Left renal pelvis (tissue), 4 donors: ENCODE measurements at regions not wholly inside any gene's neighbourhood (a gene's known extent, or its start where the extent isn't known, plus 50 kb on each side); places are given as distances from the start of the nearest gene placed in this dataset.
A peak's percentile ranks its signal among the peaks of the same experiment; 100 is the strongest.
"Not testable (repeated sequence)": the region's sequence is repeated elsewhere in the genome, so short reads cannot be mapped to it uniquely, and the experiment has no call there.

Experiments used
- DNase-seq, 4 donors: peaks; one replicate each; pipeline ENCODE4 v3.0.0-alpha.2; 2013; ENCODE audit warnings: low read depth in 4 of 4, low spot score in 3 of 4

DNA sequence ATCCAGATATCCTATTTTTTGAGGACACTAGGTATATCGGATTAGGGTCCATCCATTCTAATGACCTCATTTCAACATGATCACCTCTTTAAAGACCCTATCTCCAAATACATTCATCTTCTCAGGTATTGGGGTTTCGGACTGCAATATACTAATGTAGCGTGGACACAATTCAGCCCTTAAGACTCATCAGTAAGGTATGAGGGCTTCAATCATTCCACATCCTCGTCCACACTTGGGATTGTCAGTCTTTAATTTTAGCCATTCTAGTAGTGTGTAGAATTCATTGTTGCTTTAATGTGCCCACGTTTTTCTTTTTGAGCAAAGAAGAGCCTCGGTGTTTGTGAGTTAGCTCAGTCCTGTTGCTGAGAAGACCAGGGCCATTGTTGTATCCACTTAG, 177.0 kb upstream of the TBX3 start:
- no peak for DNase-seq

DNA sequence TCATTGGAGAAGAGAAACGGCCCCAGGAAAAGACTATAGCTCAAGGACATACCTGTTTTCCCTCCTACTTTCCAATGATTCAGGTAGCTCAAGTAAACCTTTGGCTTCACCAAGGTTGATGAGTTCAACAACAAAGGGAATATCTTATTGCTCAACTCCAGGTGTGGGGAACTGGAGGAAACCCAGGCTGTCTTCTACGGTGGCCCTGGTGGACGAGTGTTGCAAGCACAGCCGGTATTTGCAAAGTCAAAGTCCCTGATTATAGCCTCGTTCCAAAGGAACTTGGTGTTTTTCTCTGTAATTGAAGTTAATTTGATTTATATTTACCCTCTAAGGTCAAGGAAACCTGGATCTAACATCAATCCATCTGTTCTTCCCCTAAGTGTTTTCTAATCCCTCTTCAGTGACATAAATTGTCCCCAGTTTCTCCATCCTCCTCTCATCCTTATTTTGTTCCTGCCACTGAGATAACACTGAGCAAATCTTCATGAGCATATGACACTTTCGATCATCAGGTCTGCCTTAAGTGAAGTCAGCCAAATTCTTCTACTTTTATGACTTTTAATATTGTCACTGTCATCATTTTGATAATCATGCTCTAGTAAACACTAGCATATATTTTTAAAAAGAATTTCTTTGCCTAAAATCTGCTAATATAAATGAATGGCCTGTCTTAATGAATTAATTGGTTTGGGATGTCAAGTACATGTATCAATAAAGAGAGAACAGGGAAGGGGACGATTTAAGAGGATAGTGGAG, 174.6 kb upstream of the TBX3 start:
- DNase-seq = no peak

DNA sequence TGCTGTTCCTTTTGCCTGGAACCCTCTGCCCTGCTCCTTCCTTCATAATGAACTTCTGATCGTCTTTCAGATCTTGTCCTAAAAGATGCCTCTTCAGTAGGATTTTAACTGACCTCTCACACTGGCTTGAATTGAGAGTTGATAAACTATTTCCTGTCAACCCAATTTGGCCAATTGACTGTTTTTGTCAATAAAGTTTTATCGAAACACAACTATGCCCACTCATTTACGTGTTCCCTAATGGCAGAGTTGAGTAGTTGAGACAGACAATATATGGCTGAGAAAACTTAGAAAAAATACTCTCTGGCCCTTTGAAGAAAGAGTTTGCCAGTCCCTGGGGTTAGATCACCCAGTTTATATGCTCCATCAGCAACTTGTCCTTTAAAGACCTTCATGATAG, 171.7 kb upstream of the TBX3 start:
- no peak for DNase-seq

DNA sequence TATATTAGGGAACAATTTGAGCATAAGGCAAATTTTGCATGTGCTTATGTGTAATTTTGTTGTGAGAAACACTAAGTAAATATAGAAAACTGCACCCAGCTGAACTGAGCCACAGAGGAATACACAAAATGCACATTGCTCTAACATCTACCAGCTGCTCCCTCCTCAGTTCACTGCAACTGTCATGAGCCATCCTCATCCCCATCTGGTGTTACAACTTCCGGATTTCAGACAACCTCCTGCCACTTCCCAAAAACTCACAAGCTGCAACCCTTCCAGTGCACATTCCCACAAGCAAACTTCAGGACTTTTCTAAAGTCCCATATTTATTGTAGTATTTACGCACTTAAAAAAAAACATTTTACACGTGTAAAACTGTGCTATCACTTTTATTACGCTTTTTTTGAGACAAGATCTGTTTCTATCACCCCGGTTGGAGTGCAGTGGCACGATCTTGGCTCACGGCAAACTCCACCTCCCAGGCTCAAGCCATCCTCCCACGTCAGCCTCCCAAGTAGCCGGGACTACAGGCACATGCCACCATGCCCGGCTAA, 169.1 kb upstream of the TBX3 start:
- peak; percentile 40 to 54 (median 50) for DNase-seq

DNA sequence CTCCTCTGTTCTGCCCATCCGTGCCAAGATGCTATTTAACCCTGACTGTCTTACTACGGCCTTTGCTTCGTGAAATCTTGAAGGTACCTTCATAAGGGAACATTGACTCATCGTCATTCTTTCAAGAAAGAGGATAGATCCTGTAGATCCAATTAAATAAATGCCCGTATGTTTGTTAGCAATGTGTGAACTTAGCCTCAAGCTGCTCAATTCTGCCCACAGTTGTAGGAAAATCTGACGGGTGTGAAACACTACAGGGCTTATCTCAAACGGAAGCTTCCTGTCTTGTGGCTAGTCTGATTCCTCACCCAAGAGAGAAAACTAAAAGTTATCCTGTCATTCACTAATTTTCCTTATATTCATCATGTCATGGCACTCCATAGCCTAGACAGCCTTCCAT, 168.0 kb upstream of the TBX3 start:
- no peak for DNase-seq

DNA sequence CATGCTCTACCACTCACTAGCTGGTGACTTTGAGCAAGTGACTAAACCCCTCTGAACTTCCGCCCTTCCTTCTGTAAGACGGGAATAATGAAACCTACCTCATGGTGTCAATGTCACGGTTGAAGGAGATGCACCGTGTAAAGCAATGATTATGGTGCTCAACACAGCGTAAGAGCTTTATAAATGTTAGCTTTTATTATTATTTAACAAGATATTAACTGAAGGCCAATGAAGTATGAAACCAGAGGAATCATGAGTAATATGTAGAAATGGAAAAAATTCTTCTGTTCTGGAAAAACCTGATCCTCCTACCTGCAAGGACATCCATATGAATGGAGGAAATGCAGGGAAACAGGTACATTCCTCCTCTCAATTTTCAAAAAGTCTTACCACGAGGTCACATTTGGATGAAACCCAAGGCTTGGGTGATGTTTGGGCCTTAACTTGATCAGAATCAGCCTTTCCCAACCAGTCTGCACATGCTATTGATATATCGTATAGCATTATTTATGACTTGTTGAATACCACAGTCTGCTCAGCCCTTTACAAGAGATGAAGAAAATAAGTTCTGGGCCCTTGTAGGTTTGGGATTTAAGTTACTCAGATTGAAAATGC, 166.8 kb upstream of the TBX3 start:
- DNase-seq = no peak

DNA sequence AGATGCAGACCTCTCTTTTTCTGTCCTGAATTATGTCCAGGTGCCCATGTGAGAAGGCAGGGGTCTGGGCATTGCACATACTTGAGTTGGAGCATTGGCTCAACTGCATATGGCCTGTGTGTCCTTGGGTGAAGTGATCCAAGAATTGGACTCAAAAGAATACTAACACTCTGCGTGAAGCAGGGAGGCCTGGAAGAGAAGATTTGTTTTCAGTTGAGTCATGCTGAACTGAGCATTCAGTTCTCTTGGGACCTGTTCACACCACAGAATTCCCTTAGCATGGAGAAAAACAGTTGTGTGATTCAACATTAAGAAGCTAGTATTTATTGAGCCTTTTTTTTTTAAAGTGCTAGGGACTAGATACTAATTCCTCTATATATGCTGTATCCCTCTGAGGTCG, 164.7 kb upstream of the TBX3 start:
- no peak for DNase-seq

DNA sequence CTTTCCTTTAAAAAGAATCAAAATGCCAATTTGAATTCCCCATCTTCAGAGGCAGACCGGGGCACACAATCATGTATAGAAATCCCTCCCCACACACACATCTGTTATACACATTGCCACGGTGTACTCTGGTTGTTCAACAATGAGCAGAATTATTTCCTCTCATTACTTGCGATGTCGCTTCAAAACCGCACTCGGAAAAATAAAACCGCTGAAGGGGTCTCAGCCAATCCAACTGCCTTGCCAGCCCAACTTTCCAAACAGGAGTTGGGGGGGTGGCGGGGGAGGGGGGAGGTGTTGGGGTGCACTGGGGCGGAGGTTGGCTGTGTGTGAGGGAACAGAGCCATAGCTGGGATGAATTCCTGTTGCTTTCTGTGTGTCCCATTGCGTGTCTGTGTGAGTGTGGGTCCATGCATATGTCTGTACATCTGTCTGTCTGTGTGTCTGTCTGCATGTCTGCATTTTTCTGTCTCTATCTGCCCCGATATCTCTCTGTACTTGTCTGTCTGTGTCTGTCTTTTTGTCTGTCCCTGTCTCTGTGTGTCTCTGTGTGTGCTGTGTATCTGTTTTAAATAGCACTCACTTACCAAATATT, 163.6 kb upstream of the TBX3 start:
- DNase-seq = no peak

DNA sequence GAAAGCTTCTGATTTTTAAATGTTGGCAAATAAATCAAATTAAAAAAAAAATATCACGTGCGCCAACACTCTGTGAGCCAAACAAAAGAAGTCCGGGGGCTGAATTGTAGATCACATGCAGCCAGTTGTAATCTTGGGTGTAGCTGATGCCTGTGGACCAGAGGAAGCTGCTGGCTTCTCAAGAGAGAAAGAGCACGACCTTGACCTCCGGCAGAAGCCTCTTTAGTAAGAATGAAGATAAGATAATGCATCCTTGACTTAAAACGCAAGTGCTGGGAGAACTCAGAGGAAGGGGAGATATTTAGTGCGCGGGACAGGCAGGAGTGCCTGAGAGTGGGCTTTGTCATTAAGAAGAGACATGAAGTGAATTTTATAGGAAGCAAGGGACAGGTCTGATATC, 162.8 kb upstream of the TBX3 start:
- DNase-seq = no peak

DNA sequence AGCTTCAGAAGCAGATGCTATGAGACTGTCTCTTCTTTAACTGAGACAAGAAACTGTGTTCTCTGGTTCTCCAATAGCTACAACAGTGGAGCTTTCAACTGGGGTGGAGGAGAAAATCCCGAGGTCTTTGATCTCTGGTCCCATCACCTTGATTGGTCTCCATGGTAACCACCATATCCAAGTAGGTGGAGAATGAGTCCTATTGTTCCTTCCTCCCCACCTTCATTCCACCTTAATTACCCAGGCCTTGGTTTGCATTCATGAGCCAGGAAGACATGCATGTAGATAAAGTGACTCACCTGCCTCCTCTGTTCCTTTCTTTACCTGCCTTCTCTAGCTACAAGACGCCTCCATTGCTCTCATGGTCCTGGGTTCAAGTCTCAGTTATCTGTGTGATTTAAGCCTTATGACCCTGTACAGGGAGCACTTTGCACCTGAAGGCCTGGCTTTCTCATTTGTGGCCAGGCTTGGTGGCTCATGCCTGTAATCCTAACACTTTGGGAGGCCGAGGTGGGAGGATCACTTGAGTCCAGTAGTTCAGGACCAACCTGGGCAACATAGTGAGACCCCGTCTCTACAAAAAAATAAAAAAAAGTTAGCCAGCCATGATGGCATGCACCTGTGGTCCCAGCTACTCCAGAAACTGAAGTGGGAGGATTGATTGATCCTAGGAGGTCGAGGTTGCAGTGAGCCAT, 157.7 kb upstream of the TBX3 start:
- DNase-seq = no peak

DNA sequence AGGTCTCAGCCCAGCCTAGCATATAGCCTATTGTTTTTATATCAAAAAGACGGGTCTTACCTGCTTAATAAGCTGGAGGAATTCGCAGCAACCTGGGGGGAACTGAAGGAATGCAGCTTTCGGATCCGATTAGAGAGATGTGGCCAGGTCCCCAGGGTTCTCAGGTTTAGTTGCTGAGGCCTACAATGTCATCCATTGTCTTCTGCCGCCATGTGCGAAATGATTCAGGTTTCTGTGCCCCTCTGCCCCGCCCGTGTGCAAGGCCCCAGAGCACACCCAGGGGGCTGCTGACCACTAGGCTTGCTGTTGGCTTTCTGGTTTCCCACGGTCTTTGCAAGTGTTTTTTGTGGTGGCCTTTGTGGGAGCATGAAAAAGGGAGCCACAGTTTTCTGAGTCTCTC, 154.5 kb upstream of the TBX3 start:
- no peak for DNase-seq

DNA sequence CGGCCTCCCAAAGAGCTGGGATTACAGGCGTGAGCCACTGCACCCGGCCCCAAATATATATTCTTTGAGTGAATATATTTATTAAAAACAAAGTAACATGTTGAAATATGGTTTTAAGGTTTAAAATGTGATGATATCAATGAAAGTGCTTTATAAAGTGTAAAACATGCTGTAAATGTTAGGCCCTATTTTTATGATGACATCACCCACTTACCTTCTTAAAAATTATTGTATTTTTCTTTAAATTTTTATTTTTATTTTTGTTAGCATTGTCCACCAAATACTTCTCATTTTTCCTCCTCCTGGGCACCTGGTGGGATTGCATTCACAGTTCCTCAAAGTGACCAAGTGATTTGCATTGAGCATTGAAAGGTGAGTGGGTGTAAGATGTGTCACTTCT, 152.6 kb upstream of the TBX3 start:
- no peak for DNase-seq

DNA sequence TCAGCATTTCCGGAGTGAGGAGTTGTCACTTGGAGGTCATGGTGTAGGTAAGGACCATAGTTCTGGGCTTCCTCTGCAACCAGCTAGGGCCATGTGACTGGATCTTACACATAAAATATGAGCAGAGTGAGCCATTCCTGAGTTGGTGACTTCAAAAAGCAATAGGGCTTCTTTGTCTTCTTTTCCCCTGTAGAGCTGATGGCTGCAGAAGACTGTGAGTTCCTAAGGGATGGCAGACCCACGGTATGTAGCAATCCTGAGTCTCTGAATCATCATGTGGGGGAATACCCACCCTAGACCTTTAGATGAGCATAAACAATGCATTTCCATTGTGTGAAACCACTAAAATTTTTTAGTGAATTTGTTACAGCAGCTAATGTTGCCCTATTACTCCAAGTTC, 151.1 kb upstream of the TBX3 start:
- DNase-seq = no peak

DNA sequence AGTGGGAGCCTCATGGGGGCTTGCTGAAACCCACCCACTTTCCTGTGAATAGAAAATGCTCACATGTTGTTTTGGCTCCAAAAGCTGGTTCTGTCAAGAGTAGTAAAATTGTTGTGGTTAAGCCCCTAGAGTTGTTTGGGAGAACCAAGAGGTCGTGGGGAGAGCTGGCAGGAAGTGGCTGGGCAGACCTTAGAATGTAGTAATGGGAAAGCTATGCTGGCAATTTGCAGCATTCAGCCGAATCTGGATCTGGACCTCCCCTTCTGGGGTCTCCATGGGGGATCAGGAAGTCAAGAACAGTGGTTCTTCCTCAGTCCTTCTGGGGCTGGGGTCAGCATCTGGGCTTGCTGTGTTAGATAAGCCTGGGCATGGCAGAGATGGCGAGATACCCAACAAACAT, 150.6 kb upstream of the TBX3 start:
- DNase-seq = no peak

DNA sequence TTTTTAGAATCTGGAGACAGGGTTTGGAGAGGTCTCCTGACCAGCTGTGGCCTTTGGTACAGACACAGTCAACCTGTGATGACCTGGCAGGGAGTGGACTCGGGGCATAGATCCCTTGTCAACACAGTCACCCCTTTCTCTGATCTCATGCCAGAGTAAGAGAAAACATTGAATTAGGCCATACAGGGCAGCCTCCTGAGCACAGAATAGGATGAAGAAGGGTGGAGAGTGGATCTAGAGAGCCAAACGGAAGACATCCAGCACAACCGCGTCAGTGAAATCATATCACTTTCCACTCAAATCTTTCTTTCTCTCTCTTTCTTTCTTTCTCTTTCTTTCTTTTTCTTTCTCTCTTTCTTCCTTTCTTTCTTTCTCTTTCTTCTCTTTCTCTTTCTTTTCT, 145.9 kb upstream of the TBX3 start:
- DNase-seq = no peak

DNA sequence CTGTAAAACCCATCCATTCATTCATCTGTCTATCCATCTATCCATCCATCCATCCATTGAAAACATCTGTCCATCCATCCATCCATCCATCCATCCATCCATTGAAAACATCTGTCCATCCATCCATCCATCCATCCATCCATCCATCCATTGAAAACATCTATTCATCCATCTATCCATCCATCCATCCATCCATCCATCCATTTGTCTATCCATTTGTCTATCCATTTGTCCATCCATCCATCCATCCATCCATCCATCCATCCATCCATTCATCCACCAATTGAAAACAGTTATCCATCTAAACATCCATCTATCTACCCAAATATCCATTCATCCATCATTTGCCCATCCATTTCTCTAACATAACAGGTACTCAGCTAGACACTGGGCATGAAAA, 145.3 kb upstream of the TBX3 start:
- not testable (repeated sequence) for DNase-seq

DNA sequence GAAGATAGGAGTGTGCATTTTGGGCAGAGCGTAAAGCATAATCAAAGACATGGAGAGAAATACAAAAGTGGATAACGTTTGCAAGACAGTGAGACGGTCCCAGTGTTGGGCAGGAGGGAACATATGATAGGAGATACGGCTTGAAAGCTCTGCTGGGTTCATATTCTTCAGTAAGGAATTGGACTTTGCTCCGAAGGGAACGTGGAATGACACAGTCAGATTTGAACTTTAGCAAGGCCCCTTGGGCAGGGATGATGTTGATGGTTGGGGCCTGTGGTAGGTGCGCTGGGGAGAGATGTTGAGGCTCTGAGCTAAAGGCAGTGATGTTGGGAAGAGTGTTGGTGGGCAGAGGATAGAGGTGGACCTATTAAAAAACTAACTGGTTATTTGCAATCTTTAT, 143.5 kb upstream of the TBX3 start:
- DNase-seq = no peak

DNA sequence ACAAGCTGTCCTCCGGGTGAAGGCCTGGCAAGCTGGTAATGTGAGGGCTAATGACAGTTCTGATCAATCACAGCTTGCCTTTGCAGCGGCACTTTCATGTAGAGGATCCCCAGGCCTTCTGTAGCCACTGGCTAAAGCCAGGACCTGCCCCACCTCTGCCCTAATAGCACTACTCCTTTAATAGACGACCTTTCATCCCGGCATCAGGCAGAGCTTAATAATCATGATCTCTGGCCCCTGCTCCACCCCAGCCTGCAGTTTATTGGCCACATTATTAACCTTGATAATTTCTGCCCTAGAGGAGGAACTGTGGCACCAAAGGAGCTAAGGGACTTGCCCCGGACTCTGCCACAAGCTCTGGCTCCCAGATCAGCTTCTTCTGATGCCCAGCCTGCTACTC, 142.3 kb upstream of the TBX3 start:
- DNase-seq = no peak

DNA sequence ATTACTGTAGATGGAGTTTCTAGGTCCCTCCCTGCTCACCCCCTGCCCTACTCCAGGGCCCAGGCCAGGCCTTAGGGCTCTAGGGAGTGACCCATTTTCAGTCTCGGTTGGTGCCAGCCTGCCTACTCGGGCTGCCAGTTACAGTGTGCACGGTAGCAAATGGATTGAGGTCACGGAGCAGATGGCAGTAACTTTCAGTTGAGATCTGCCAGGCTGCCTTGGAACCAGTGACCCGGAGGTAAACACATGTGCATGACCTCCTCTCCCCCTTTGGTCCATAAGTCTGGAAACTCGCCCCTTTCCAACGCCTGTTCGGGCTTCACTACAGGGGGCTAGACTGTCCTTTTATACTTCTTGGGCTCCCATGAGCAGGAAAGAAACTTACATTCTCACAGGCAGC, 139.7 kb upstream of the TBX3 start:
- DNase-seq = no peak

DNA sequence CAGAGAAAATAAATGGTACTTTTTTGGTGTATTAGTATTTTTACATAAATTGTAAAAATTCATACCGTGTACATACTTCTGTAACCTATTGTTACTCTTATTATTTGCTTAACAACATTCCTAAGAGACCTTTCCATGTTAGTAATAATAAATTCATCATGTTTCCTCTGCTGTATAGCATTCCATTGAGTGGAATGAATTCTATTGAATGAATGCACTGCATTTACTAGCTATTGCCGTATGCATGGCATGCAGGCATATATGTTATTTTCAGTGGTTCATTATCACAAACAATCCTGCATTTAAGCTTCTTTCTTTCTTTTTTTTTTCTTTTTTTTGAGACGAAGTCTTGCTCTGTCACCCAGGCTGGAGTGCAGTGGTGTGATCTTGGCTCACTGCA, 137.6 kb upstream of the TBX3 start:
- no peak for DNase-seq

DNA sequence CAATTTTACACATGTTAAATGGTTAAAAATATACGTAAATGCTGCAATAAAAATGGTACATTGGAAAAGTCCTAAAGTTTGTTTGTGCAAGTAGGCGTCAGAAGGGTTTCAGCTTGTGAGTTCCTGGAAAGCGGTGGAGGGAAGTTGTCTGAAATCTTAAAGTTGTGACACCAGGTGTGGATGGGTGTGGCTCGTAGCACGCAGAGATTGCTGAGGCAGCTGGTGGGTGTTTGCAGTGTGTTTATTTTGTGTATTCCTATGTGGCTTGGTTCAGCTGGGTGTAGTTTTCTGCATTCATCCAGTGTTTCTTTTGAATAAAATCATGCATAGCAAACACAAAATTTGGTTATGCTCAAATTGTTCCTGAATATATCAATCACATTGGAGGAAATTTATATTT, 136.8 kb upstream of the TBX3 start:
- DNase-seq = no peak
